OCI-LY7 (cell line): ENCODE measurements at regions not wholly inside any gene's neighbourhood (a gene's known extent, or its start where the extent isn't known, plus 50 kb on each side); places are given as distances from the start of the nearest gene placed in this dataset.

Source experiments
- BruUV-seq: library from RNA; stranded (reverse); fragments of 400-500 nt; replicated peaks from 2 replicates; lab custom pipeline; 2021; lab: Mats Ljungman, UMichigan
- CTCF ChIA-PET: fragments of 300-600 bp; sonication (Branson Sonifier 250); formaldehyde crosslinking; loops from one replicate; lab custom pipeline; 2022; ENCODE audit warnings: antibody characterized with exemption; ENCODE audit not compliant: unreplicated experiment; lab: Charles Lee
- POLR2A ChIA-PET: fragments of 300-600 bp; sonication (Branson Sonifier 250); formaldehyde crosslinking; loops from one replicate; lab custom pipeline; 2022; ENCODE audit warnings: antibody characterized with exemption; lab: Charles Lee
- DNase-seq: peaks from one replicate; pipeline ENCODE4 v3.0.0-alpha.2; 2015; ENCODE audit warnings: low spot score
- H2AFZ ChIP-seq: fragments of 200-600 bp; sonication (generic), shearing (Covaris generic); 2 replicates; pipeline ENCODE4 v1.6.1; 2014; ENCODE audit warnings: mild to moderate bottlenecking, antibody characterized with exemption, low read length, moderate library complexity
- H3K27ac ChIP-seq: fragments of 200-600 bp; sonication (generic); 2 replicates; pipeline ENCODE4 v1.5.1; 2014; ENCODE audit warnings: mixed run types, low read depth, mild to moderate bottlenecking, moderate library complexity, low read length, inconsistent platforms; ENCODE audit not compliant: poor library complexity, severe bottlenecking
- H3K36me3 ChIP-seq: fragments of 200-600 bp; sonication (generic); 2 replicates; pipeline ENCODE4 v1.6.1; 2014; ENCODE audit warnings: mild to moderate bottlenecking, antibody characterized with exemption, low read length, moderate library complexity, mixed read lengths; ENCODE audit not compliant: insufficient read depth
- H3K4me1 ChIP-seq: fragments of 200-600 bp; sonication (generic); 2 replicates; pipeline ENCODE4 v1.5.1; 2014; ENCODE audit warnings: mild to moderate bottlenecking, low read length; ENCODE audit not compliant: insufficient read depth, poor library complexity, severe bottlenecking
- H3K4me2 ChIP-seq: fragments of 200-600 bp; sonication (generic); 2 replicates; pipeline ENCODE4 v1.6.1; 2014; ENCODE audit warnings: mild to moderate bottlenecking, low read length
- H3K4me3 ChIP-seq: fragments of 200-600 bp; sonication (generic); 2 replicates; pipeline ENCODE4 v1.5.1; 2014; ENCODE audit warnings: mild to moderate bottlenecking, low read depth, low read length; ENCODE audit not compliant: poor library complexity, severe bottlenecking
- H3K79me2 ChIP-seq: fragments of 200-600 bp; sonication (generic); 2 replicates; pipeline ENCODE4 v1.6.1; 2016; ENCODE audit warnings: low read depth, mild to moderate bottlenecking, low read length, moderate library complexity, mixed read lengths; ENCODE audit not compliant: insufficient read depth
- H3K9me2 ChIP-seq: fragments of 200-600 bp; sonication (generic); 2 replicates; pipeline ENCODE4 v1.6.1; 2016; ENCODE audit warnings: mild to moderate bottlenecking, low read length, mixed read lengths; ENCODE audit not compliant: insufficient read depth
- H3K9me3 ChIP-seq: fragments of 200-600 bp; sonication (generic); 2 replicates; pipeline ENCODE4 v1.6.1; 2014; ENCODE audit warnings: mild to moderate bottlenecking, mixed run types, low read length, mixed read lengths
- H4K20me1 ChIP-seq: fragments of 200-600 bp; sonication (generic); 2 replicates; pipeline ENCODE4 v1.6.1; 2014; ENCODE audit warnings: mild to moderate bottlenecking, antibody characterized with exemption, low read length, moderate library complexity, mixed read lengths; ENCODE audit not compliant: insufficient read depth
- CTCF ChIP-seq: fragments of 200-600 bp; sonication (generic); conservative IDR thresholded peaks from 2 replicates; pipeline ENCODE4 v1.5.1; 2014; ENCODE audit warnings: mild to moderate bottlenecking, antibody characterized with exemption, low read length, moderate library complexity, mixed read lengths
- EZH2phosphoT487 ChIP-seq: fragments of 200-600 bp; sonication (generic); IDR thresholded peaks from 2 replicates; pipeline ENCODE4 v1.6.1; 2018; ENCODE audit warnings: low read depth, borderline replicate concordance, mild to moderate bottlenecking, mixed run types, antibody characterized with exemption, low read length, moderate library complexity, mixed read lengths
- intact Hi-C: fragments of 100-400 bp; cut with micrococcal nuclease; formaldehyde crosslinking; loops from one replicate; pipeline ENCODE4 v1.10.0; 2022; ENCODE audit not compliant: unreplicated experiment

DNA sequence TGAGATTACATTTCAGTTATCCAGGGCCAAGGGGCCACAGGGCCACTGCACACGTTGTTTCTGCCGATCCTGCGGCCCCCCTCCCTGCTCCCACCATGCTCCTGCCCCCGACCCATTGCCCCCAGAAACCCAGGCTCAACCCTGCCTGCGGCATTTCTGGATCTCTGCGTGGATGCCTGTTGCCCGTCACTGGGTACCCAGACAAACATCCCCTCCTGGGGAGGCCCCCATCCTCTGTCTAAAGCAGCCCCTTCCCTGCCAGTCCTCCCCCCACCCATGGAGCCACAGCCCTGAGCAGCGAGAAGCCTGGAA lies 326.4 kb upstream of the SFSWAP start:
- Histone ChIP-seq H3K27ac (no peak overlapping the region), H2AFZ (no peak overlapping the region), H3K9me3 (no peaks in the 10 kb centered on the region), H3K4me1 (no peaks in the 10 kb centered on the region), H3K36me3 (no peaks in the 10 kb centered on the region), H3K4me2 (no peak overlapping the region), H3K4me3 (no peak overlapping the region), H3K79me2 (no peaks in the 10 kb centered on the region), H4K20me1 (no peaks in the 10 kb centered on the region), H3K9me2 (no peaks in the 10 kb centered on the region)
- ChIA-PET CTCF (no interaction called here), POLR2A (no interaction called here)
- DNase-seq, result no peak
- intact Hi-C loops, result no loop called here
- TF ChIP-seq CTCF (no peak), EZH2phosphoT487 (no peak)
- BruUV-seq, result no TSS peak

GRCh38 chr12:131385313-131386166 lies 325.4 kb upstream of the SFSWAP start:
- no peaks in the 10 kb centered on the region for H3K9me3 ChIP-seq
- no TSS peak for BruUV-seq
- ChIA-PET CTCF (no interaction called here), POLR2A (no interaction called here)
- H3K4me2 ChIP-seq, result no peak overlapping the region
- no peak for TF ChIP-seq CTCF
- no peak for TF ChIP-seq EZH2phosphoT487
- H3K4me1 ChIP-seq, result no peaks in the 10 kb centered on the region
- no peaks in the 10 kb centered on the region for H3K36me3 ChIP-seq
- H3K9me2 ChIP-seq, result no peaks in the 10 kb centered on the region
- no peak overlapping the region for H3K4me3 ChIP-seq
- no peaks in the 10 kb centered on the region for H4K20me1 ChIP-seq
- no peak overlapping the region for H3K27ac ChIP-seq
- no peak for DNase-seq
- H3K79me2 ChIP-seq, result no peaks in the 10 kb centered on the region
- H2AFZ ChIP-seq, result no peak overlapping the region
- intact Hi-C loops, result no loop called here

DNA sequence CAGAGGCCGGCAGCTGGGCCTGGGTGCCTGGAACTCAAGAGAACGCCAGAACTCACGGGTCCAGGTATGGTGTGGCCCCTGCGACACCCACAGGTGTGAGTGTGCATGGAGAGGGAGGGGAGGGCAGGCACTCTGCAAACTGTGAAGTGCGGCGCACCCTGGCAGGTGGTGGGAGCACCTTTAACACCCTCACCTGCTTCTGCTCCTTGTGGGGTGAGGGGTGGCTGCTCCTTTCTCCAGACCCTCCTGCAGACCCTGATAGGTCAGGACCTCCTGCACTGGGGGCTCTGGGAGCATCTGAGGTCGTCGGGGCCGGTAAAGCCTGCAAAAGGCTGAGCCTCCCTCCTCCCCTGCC lies 324.7 kb upstream of the SFSWAP start:
- Histone ChIP-seq H3K9me2 (no peaks in the 10 kb centered on the region), H3K4me3 (no peak overlapping the region), H3K27ac (no peak overlapping the region), H3K4me2 (no peak overlapping the region), H2AFZ (no peak overlapping the region), H4K20me1 (no peaks in the 10 kb centered on the region), H3K4me1 (no peaks in the 10 kb centered on the region), H3K36me3 (no peaks in the 10 kb centered on the region), H3K79me2 (no peaks in the 10 kb centered on the region), H3K9me3 (no peaks in the 10 kb centered on the region)
- TF ChIP-seq CTCF (no peak), EZH2phosphoT487 (no peak)
- intact Hi-C loops, result no loop called here
- BruUV-seq, result no TSS peak
- CTCF ChIA-PET, result no interaction called here
- no peak for DNase-seq
- POLR2A ChIA-PET, result no interaction called here
